ENCODE measurements at regions not wholly inside any gene's neighbourhood (a gene's known extent, or its start where the extent isn't known, plus 50 kb on each side); places are given as distances from the start of the nearest gene placed in this dataset.

DNA sequence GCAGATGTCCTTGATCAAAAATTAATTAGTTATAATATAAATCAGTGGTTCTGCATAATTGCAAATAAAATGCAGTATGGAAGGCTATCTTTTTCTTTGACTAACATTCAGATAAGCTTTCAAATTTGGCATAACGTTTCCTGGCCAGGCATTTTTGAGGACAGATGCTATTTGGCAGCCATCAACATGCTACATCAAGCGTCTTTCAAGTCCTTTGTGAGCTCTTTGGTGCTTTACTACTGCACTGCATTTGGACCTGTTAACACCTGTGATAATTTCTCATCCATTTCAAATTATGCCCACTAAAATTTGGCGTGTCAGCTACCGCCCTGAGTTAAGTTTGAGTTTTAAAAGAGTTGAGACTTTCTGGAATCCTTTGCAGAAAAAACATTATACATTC is 545.7 kb downstream of the STK39 start:
- intact Hi-C loops (cut with DNase I): no loop called here
- Histone ChIP-seq H3K4me1 (replicated peaks) (no peaks in the 10 kb centered on the region), H3K36me3 (no peaks in the 10 kb centered on the region), H3K4me3 (no peak overlapping the region), H3K27me3 (replicated peaks; ENCODE audit: insufficient read depth) (no peaks in the 10 kb centered on the region), H3K9me3 (no peaks in the 10 kb centered on the region), H3K27ac (no peak overlapping the region)
- no peak for DNase-seq (ENCODE audit: low spot score)
- no peak for TF ChIP-seq POLR2A (IDR thresholded peaks at IDR 0.05)
- TF ChIP-seq CTCF (IDR thresholded peaks at IDR 0.05): no peak
- TF ChIP-seq POLR2AphosphoS5 (IDR thresholded peaks at IDR 0.05): no peak
- 38% methylated on average over 4 of the region's 4 CpGs for WGBS

DNA sequence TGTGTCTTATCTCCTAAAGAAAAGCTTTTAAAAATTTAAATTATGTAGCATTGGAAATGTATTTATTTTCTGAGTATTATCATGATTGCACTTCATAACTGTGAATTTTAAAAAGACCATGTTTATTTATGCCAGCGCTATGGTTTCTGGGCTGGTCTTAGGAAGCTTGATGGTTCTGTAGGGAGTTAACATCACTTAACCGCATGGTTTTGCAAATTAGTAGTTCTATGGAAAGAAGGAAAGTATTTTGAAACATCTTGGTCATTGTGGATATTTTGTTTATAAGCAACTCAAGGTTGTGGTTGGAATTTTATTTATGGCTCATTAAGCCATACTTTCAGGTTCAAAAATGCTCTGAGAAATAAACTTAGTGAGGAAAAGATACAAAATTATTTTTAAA is 549.4 kb downstream of the STK39 start:
- Histone ChIP-seq H3K27ac (no peak overlapping the region), H3K36me3 (no peaks in the 10 kb centered on the region), H3K4me1 (replicated peaks) (no peaks in the 10 kb centered on the region), H3K9me3 (no peaks in the 10 kb centered on the region), H3K4me3 (no peak overlapping the region), H3K27me3 (replicated peaks; ENCODE audit: insufficient read depth) (no peaks in the 10 kb centered on the region)
- TF ChIP-seq POLR2AphosphoS5 (IDR thresholded peaks at IDR 0.05): no peak
- 79% methylated on average over 2 of the region's 2 CpGs for WGBS
- no peak for DNase-seq (ENCODE audit: low spot score)
- intact Hi-C loops (cut with DNase I): no loop called here

DNA sequence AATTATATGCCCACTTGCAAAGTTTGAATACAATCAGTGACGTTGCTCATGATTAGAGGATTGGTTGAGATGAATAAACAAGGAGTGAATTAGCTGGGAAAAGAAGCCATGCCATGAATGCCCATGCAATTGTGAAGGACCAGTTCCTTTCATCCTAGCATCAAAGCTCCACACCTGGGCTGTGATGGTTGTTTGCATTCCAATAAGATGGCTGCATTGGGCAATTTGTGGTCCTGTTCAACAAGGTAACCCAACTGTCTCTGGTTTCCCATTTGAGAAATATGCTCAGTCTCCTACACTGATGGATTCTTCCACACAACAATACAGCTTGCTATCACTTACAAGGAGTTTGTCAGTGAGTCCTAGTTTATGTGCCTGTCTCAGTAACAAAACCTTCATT is 550.2 kb downstream of the STK39 start:
- Histone ChIP-seq H3K27me3 (replicated peaks; ENCODE audit: insufficient read depth) (no peaks in the 10 kb centered on the region), H3K27ac (no peak overlapping the region), H3K9me3 (no peaks in the 10 kb centered on the region), H3K4me1 (replicated peaks) (no peaks in the 10 kb centered on the region), H3K36me3 (no peaks in the 10 kb centered on the region), H3K4me3 (no peak overlapping the region)
- intact Hi-C loops (cut with DNase I): no loop called here
- DNase-seq (ENCODE audit: low spot score): no peak
- 65% methylated on average over 1 of the region's 1 CpG for WGBS
- TF ChIP-seq CTCF (IDR thresholded peaks at IDR 0.05) (no peak), POLR2A (IDR thresholded peaks at IDR 0.05) (no peak), POLR2AphosphoS5 (IDR thresholded peaks at IDR 0.05) (no peak)

- Histone ChIP-seq H3K4me1 (replicated peaks) (no peaks in the 10 kb centered on the region), H3K9me3 (no peaks in the 10 kb centered on the region), H3K27me3 (replicated peaks; ENCODE audit: insufficient read depth) (no peaks in the 10 kb centered on the region), H3K27ac (no peak overlapping the region), H3K4me3 (no peak overlapping the region), H3K36me3 (no peaks in the 10 kb centered on the region)
- 64% methylated on average over 2 of the region's 2 CpGs for WGBS
- TF ChIP-seq CTCF (IDR thresholded peaks at IDR 0.05) (no peak), POLR2A (IDR thresholded peaks at IDR 0.05) (no peak), POLR2AphosphoS5 (IDR thresholded peaks at IDR 0.05) (no peak)
- no peak for DNase-seq (ENCODE audit: low spot score)
- intact Hi-C loops (cut with DNase I): no loop called here
These were observed 554.5 kb downstream of the STK39 start for GRCh38 chr2:167692936-167693335.

GRCh38 chr2:167692191-167692590 is 555.2 kb downstream of the STK39 start:
- intact Hi-C loops (cut with DNase I): no loop called here
- H3K9me3 ChIP-seq: no peaks in the 10 kb centered on the region
- H3K36me3 ChIP-seq: no peaks in the 10 kb centered on the region
- DNase-seq (ENCODE audit: low spot score): no peak
- TF ChIP-seq POLR2A (IDR thresholded peaks at IDR 0.05) (no peak), CTCF (IDR thresholded peaks at IDR 0.05) (no peak), POLR2AphosphoS5 (IDR thresholded peaks at IDR 0.05) (no peak)
- H3K27me3 ChIP-seq (replicated peaks; ENCODE audit: insufficient read depth): no peaks in the 10 kb centered on the region
- no peak overlapping the region for H3K27ac ChIP-seq
- H3K4me1 ChIP-seq (replicated peaks): no peaks in the 10 kb centered on the region
- H3K4me3 ChIP-seq: no peak overlapping the region
- WGBS: 100% methylated on average over 1 of the region's 1 CpG
